ENCODE measurements at regions not wholly inside any gene's neighbourhood (a gene's known extent, or its start where the extent isn't known, plus 50 kb on each side); places are given as distances from the start of the nearest gene placed in this dataset.

DNA sequence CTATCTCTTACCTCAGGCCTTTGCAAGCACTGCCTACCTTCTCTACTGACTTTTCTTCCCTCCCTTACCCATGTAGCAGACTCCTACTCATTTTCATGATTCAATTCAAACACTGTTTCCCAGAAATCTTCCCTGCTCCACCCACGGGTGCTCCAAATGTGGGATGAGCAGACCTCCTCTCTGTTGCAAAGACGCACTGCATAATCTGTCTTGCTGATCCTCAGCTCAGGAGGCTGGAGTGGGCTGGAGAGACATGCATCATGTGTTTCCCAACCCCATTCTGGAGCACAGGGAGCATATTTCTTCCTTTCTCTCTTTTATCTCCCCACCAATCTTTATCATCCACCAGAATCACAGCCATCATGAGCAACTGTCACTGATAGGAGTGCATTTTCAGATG is 459.9 kb upstream of the NFIA start:
- TF ChIP-seq, protein P1, sequence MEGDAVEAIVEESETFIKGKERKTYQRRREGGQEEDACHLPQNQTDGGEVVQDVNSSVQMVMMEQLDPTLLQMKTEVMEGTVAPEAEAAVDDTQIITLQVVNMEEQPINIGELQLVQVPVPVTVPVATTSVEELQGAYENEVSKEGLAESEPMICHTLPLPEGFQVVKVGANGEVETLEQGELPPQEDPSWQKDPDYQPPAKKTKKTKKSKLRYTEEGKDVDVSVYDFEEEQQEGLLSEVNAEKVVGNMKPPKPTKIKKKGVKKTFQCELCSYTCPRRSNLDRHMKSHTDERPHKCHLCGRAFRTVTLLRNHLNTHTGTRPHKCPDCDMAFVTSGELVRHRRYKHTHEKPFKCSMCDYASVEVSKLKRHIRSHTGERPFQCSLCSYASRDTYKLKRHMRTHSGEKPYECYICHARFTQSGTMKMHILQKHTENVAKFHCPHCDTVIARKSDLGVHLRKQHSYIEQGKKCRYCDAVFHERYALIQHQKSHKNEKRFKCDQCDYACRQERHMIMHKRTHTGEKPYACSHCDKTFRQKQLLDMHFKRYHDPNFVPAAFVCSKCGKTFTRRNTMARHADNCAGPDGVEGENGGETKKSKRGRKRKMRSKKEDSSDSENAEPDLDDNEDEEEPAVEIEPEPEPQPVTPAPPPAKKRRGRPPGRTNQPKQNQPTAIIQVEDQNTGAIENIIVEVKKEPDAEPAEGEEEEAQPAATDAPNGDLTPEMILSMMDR (IDR thresholded peaks at IDR 0.05), result no peak
- no peak for TF ChIP-seq POLR2A (IDR thresholded peaks at IDR 0.05)
- no peak for TF ChIP-seq EP300 (IDR thresholded peaks at IDR 0.05)
